GM12878 (cell line): ENCODE measurements at regions not wholly inside any gene's neighbourhood (a gene's known extent, or its start where the extent isn't known, plus 50 kb on each side); places are given as distances from the start of the nearest gene placed in this dataset.

ENCODE experiments used
- ATAC-seq: fragments of 200-7000 bp; cut with Tn5 transposase; 3 replicates; pipeline ENCODE4 v1.9.1; 2020; ENCODE audit warnings: mild to moderate bottlenecking, moderate library complexity
- BruUV-seq: library from RNA; stranded (reverse); fragments of 400-500 nt; replicated peaks from 2 replicates; lab custom pipeline; 2021; lab: Mats Ljungman, UMichigan
- CTCF ChIA-PET: fragments of 300-600 bp; sonication (Branson Sonifier 250); formaldehyde crosslinking; extraction: SDS; loops from one replicate; lab custom pipeline; 2021; ENCODE audit warnings: inconsistent platforms; lab: Yijun Ruan, JAX
- POLR2A ChIA-PET: fragments of 350-600 bp; formaldehyde crosslinking; extraction: SDS; loops from one replicate; lab custom pipeline; 2021; ENCODE audit warnings: inconsistent platforms; lab: Charles Lee
- RAD21 ChIA-PET: fragments of 300-600 bp; sonication (Branson Sonifier 250); formaldehyde crosslinking; loops from one replicate; lab custom pipeline; 2023; ENCODE audit warnings: antibody characterized with exemption; ENCODE audit not compliant: unreplicated experiment; lab: Charles Lee
- SMC1A ChIA-PET: fragments of 300-600 bp; sonication (Branson Sonifier 250); formaldehyde crosslinking; loops from one replicate; lab custom pipeline; 2023; ENCODE audit not compliant: unreplicated experiment, uncharacterized antibody; lab: Charles Lee
- DNase-seq: peaks from one replicate; pipeline ENCODE4 v3.0.0-alpha.2; 2011; ENCODE audit warnings: low read depth, low spot score
- FAIRE-seq: peaks from 3 replicates; lab custom pipeline; 2011; peaks lifted over from hg19 to GRCh38; lab: Jason Lieb, UNC
- H2AFZ ChIP-seq: 2 replicates; pipeline ENCODE4 v1.6.0; 2011; ENCODE audit warnings: low read depth, low read length, control low read depth; ENCODE audit not compliant: control insufficient read depth
- H3K27ac ChIP-seq: 2 replicates; pipeline ENCODE4 v1.5.1; 2011; ENCODE audit warnings: control low read depth; ENCODE audit not compliant: control insufficient read depth, insufficient read depth
- H3K27me3 ChIP-seq, 2 experiments: replicated peaks in 1 of 2; 2 replicates each; pipeline versions ENCODE4 v1.6.0 to v1.6.1; 2011; ENCODE audit warnings: low read length in 1 of 2; ENCODE audit not compliant: control insufficient read depth in 2 of 2, insufficient read depth in 2 of 2
- H3K36me3 ChIP-seq, 2 experiments: 2 replicates each; pipeline ENCODE4 v1.5.1; 2011; ENCODE audit warnings: low read length in 1 of 2; ENCODE audit not compliant: control insufficient read depth in 2 of 2, insufficient read depth in 2 of 2
- H3K4me1 ChIP-seq: 2 replicates; pipeline ENCODE4 v1.6.1; 2011; ENCODE audit warnings: mild to moderate bottlenecking, low read length, moderate library complexity, mixed read lengths; ENCODE audit not compliant: control insufficient read depth, insufficient read depth
- H3K4me2 ChIP-seq: 2 replicates; pipeline ENCODE4 v1.6.0; 2011; ENCODE audit warnings: control low read depth; ENCODE audit not compliant: control insufficient read depth, insufficient read depth
- H3K4me3 ChIP-seq: fragments of 200-600 bp; sonication (generic); 2 replicates; pipeline ENCODE4 v1.5.1; 2016
- H3K79me2 ChIP-seq: 2 replicates; pipeline ENCODE4 v1.6.0; 2011; ENCODE audit warnings: low read length; ENCODE audit not compliant: control insufficient read depth, insufficient read depth
- H3K9ac ChIP-seq: 2 replicates; pipeline ENCODE4 v1.8.0; 2011; ENCODE audit warnings: low read length, control low read depth, mixed read lengths; ENCODE audit not compliant: control insufficient read depth, insufficient read depth
- H3K9me3 ChIP-seq: replicated peaks from 3 replicates; pipeline ENCODE4 v1.5.1; 2011; ENCODE audit warnings: mild to moderate bottlenecking, low read length; ENCODE audit not compliant: control insufficient read depth, insufficient read depth
- H4K20me1 ChIP-seq: 2 replicates; pipeline ENCODE4 v1.6.0; 2011; ENCODE audit not compliant: control insufficient read depth, insufficient read depth
- ATF7 ChIP-seq: fragments of 450-650 bp; IDR thresholded peaks from 2 replicates; pipeline ENCODE4 v1.6.1; 2016; ENCODE audit warnings: low read depth, mild to moderate bottlenecking
- MYC ChIP-seq: IDR thresholded peaks from 2 replicates; pipeline ENCODE4 v1.6.1; 2011; ENCODE audit warnings: mild to moderate bottlenecking, low read length, moderate library complexity, inconsistent platforms; ENCODE audit not compliant: insufficient read depth, insufficient replicate concordance, insufficient read length, severe bottlenecking
- PAX8 ChIP-seq: fragments of 450-650 bp; IDR thresholded peaks from 2 replicates; pipeline ENCODE4 v1.6.1; 2017; ENCODE audit warnings: mild to moderate bottlenecking, moderate library complexity
- SIN3A ChIP-seq: IDR thresholded peaks from 2 replicates; pipeline ENCODE4 v1.6.1; 2012; ENCODE audit warnings: low read depth, low read length, improper control_type of control experiment
- TBL1XR1 ChIP-seq: IDR thresholded peaks from 2 replicates; pipeline ENCODE4 v1.6.1; 2012; ENCODE audit warnings: low read depth, low read length, improper control_type of control experiment
- WGBS: methylation state at CpG from one replicate; pipeline ENCODE4 v1.1.6; 2016; ENCODE audit warnings: low lambda C conversion rate; ENCODE audit not compliant: insufficient replicate concordance, insufficient coverage; ENCODE audit errors: missing lambda C conversion rate; 5-methylcytosine and 5-hydroxymethylcytosine counted together
- in situ Hi-C: fragments of 300-500 bp; cut with MboI; formaldehyde crosslinking; loops from 9 replicates; pipeline ENCODE4 v1.14.3; 2018; ENCODE audit warnings: mixed read lengths
- intact Hi-C: fragments of 100-400 bp; cut with micrococcal nuclease; formaldehyde crosslinking; loops from one replicate; pipeline ENCODE4 v1.14.2; 2022; ENCODE audit not compliant: unreplicated experiment
- TF ChIP-seq, protein P1 (sequence below): IDR thresholded peaks from 2 replicates; pipeline ENCODE4 v1.6.1; 2011; ENCODE audit warnings: low read depth, mild to moderate bottlenecking, low read length, moderate library complexity, borderline replicate concordance; ENCODE audit errors: extremely low read depth
- TF ChIP-seq, protein P2 (sequence below): fragments of 450-650 bp; IDR thresholded peaks from 2 replicates; pipeline ENCODE4 v1.6.1; 2014; ENCODE audit warnings: mild to moderate bottlenecking
- TF ChIP-seq, protein P3 (sequence below): IDR thresholded peaks from 2 replicates; pipeline ENCODE4 v1.6.1; 2011; ENCODE audit warnings: mild to moderate bottlenecking, low read depth, low read length, moderate library complexity; ENCODE audit not compliant: insufficient replicate concordance

DNA sequence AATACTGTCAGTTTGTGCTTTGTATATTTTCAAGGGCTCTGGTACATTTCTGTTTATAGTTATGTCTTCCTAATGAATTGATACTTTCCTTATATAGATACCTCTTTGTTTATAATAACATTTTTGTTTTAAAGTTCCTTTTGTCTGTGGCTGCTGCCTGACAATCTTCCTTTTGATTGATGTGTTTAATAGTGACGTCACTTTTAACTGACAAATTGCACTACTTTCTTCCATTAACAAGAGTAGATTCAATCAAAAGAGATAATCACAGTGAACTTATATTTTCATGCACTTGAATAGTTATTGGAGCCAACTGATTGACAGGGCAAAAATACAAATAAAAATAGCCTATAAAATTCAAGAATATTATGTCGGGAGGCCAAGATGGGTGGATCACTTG, 371.7 kb downstream of the ANXA1 start:
- ChIA-PET SMC1A (no interaction called here), RAD21 (no interaction called here), POLR2A (no interaction called here), CTCF (no interaction called here)
- Histone ChIP-seq H3K4me3 (no peak overlapping the region), H4K20me1 (no peaks in the 10 kb centered on the region), H2AFZ (no peak overlapping the region), H3K9me3 (no peaks in the 10 kb centered on the region), H3K79me2 (no peaks in the 10 kb centered on the region), H3K4me1 (no peaks in the 10 kb centered on the region), H3K27ac (no peak overlapping the region), H3K36me3 (no peaks in the 10 kb centered on the region), H3K4me2 (no peak overlapping the region), H3K27me3 (no peaks in the 10 kb centered on the region), H3K9ac (no peak overlapping the region)
- 2% methylated on average over 2 of the region's 2 CpGs for WGBS
- no TSS peak for BruUV-seq
- no peak for ATAC-seq
- in situ Hi-C loops (no loop called here), intact Hi-C loops (no loop called here)
- TF ChIP-seq TBL1XR1 = no peak
- peak; percentile 56; the same call in 1 of the 2 replicates for TF ChIP-seq ATF7
- DNase-seq = no peak
- no peak for FAIRE-seq

DNA sequence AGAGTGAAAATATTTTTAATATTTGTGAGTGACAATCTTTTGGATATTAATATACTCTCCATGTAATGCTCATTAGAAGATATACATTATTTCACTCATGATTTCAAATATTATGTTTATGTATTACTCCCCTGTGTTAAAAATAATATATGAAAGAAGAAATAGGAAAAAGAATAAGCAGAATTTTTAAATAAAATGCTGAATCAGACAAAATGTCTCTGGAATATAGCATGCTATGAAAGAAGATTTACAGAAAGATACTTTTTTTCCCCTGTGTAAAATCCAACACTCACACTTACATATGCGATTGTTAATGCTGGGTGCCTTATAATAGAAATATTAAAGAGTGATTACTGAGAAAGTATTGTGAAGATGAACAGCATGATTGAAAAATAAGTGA, 373.7 kb downstream of the ANXA1 start:
- intact Hi-C loops = no loop called here

More for the DNA sequence above, 373.7 kb downstream of the ANXA1 start:
- no peaks in the 10 kb centered on the region for H3K36me3 ChIP-seq
- no peak overlapping the region for H3K4me3 ChIP-seq
- no peak for FAIRE-seq
- ChIA-PET SMC1A (no interaction called here), POLR2A (no interaction called here), RAD21 (no interaction called here), CTCF (no interaction called here)
- in situ Hi-C loops = no loop called here
- no peaks in the 10 kb centered on the region for H3K9me3 ChIP-seq
- 33% methylated on average over 1 of the region's 1 CpG for WGBS
- H3K27me3 ChIP-seq = no peaks in the 10 kb centered on the region
- no peaks in the 10 kb centered on the region for H4K20me1 ChIP-seq
- H3K27ac ChIP-seq = no peak overlapping the region
- H2AFZ ChIP-seq = no peak overlapping the region
- no peak for TF ChIP-seq SIN3A
- TF ChIP-seq, protein P1, sequence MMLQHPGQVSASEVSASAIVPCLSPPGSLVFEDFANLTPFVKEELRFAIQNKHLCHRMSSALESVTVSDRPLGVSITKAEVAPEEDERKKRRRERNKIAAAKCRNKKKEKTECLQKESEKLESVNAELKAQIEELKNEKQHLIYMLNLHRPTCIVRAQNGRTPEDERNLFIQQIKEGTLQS = no peak
- no peak for TF ChIP-seq PAX8
- TF ChIP-seq, protein P2, sequence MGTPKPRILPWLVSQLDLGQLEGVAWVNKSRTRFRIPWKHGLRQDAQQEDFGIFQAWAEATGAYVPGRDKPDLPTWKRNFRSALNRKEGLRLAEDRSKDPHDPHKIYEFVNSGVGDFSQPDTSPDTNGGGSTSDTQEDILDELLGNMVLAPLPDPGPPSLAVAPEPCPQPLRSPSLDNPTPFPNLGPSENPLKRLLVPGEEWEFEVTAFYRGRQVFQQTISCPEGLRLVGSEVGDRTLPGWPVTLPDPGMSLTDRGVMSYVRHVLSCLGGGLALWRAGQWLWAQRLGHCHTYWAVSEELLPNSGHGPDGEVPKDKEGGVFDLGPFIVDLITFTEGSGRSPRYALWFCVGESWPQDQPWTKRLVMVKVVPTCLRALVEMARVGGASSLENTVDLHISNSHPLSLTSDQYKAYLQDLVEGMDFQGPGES = no peak
- no peak for TF ChIP-seq MYC
- TF ChIP-seq, protein P3, sequence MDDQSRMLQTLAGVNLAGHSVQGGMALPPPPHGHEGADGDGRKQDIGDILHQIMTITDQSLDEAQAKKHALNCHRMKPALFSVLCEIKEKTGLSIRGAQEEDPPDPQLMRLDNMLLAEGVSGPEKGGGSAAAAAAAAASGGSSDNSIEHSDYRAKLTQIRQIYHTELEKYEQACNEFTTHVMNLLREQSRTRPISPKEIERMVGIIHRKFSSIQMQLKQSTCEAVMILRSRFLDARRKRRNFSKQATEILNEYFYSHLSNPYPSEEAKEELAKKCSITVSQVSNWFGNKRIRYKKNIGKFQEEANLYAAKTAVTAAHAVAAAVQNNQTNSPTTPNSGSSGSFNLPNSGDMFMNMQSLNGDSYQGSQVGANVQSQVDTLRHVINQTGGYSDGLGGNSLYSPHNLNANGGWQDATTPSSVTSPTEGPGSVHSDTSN = no peak
- no peaks in the 10 kb centered on the region for H3K4me1 ChIP-seq
- BruUV-seq = no TSS peak
- H3K9ac ChIP-seq = no peak overlapping the region
- no peak for ATAC-seq
- H3K4me2 ChIP-seq = no peak overlapping the region
- no peaks in the 10 kb centered on the region for H3K79me2 ChIP-seq
- DNase-seq = no peak
